Endothelial cell (in vitro differentiated cells): ENCODE measurements at regions not wholly inside any gene's neighbourhood (a gene's known extent, or its start where the extent isn't known, plus 50 kb on each side); places are given as distances from the start of the nearest gene placed in this dataset.

Experiments used
- DNase-seq: peaks from one replicate; pipeline ENCODE4 v3.0.0; 2021; ENCODE audit warnings: low spot score
- H3K27ac Mint-ChIP-seq: one replicate; pipeline ENCODE4 v1.8.0; 2021; ENCODE audit warnings: mixed read lengths, inconsistent platforms; ENCODE audit not compliant: unreplicated experiment
- H3K27me3 Mint-ChIP-seq: one replicate; pipeline ENCODE4 v1.8.0; 2021; ENCODE audit warnings: mild to moderate bottlenecking, moderate library complexity, mixed read lengths, inconsistent platforms; ENCODE audit not compliant: unreplicated experiment
- H3K36me3 Mint-ChIP-seq: one replicate; pipeline ENCODE4 v1.8.0; 2021; ENCODE audit warnings: mild to moderate bottlenecking, low read depth, mixed read lengths, inconsistent platforms; ENCODE audit not compliant: unreplicated experiment
- H3K4me1 Mint-ChIP-seq: one replicate; pipeline ENCODE4 v1.8.0; 2021; ENCODE audit warnings: mild to moderate bottlenecking, mixed read lengths, inconsistent platforms; ENCODE audit not compliant: unreplicated experiment
- H3K4me3 Mint-ChIP-seq: one replicate; pipeline ENCODE4 v1.8.0; 2021; ENCODE audit warnings: mild to moderate bottlenecking, mixed read lengths, inconsistent platforms; ENCODE audit not compliant: unreplicated experiment
- H3K9me3 Mint-ChIP-seq: one replicate; pipeline ENCODE4 v1.8.0; 2021; ENCODE audit warnings: mixed read lengths, inconsistent platforms; ENCODE audit not compliant: unreplicated experiment
- TF ChIP-seq, protein P1 (sequence below): fragments of 200-600 bp; sonication (generic); IDR thresholded peaks from one replicate; pipeline ENCODE4 v1.5.0; 2021; ENCODE audit warnings: antibody characterized with exemption; ENCODE audit not compliant: unreplicated experiment

DNA sequence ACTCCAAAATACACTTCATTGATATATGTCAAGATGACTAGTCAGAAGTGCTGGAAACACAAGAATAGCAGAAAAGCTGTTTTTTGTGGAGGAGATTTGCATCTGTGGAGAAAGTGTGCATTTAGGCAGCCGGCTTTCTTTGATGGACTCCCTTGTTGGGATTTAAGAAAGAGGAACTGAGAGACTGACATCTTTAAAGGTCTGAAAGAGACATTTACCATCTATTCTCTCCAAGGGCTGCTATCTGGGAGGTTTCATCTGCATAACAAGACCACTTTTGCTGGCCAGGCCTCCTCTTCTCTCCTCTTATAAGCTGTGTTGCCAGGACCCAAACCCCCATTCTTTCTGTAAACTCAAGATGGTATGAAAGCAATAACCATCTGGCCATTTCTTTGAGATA lies 1065.0 kb downstream of the NLGN4X start:
- Mint-ChIP-seq H3K36me3 (no peaks in the 10 kb centered on the region), H3K4me3 (no peak overlapping the region), H3K9me3 (no peaks in the 10 kb centered on the region), H3K4me1 (no peaks in the 10 kb centered on the region), H3K27me3 (no peaks in the 10 kb centered on the region), H3K27ac (no peak overlapping the region)
- TF ChIP-seq, protein P1, sequence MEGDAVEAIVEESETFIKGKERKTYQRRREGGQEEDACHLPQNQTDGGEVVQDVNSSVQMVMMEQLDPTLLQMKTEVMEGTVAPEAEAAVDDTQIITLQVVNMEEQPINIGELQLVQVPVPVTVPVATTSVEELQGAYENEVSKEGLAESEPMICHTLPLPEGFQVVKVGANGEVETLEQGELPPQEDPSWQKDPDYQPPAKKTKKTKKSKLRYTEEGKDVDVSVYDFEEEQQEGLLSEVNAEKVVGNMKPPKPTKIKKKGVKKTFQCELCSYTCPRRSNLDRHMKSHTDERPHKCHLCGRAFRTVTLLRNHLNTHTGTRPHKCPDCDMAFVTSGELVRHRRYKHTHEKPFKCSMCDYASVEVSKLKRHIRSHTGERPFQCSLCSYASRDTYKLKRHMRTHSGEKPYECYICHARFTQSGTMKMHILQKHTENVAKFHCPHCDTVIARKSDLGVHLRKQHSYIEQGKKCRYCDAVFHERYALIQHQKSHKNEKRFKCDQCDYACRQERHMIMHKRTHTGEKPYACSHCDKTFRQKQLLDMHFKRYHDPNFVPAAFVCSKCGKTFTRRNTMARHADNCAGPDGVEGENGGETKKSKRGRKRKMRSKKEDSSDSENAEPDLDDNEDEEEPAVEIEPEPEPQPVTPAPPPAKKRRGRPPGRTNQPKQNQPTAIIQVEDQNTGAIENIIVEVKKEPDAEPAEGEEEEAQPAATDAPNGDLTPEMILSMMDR, result no peak
- no peak for DNase-seq

DNA sequence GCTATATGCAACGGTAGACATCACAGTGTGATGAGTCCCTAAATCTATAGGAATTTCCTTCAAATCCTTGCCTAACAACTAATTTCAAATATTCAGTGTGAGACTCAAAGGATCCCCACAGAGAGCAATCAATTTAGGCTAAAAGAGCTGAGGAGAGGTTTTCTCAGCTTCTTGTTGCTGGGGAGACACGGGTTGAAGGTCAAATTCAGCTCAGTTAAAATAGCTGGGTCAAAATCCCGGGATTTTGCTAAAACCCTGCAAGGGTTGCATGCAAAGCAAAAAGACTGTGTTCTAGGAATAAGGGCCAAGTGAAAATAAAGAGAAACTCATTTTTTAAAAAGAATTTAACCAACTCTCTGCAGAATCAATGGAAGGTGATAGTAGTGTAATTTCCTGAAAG lies 1073.4 kb downstream of the NLGN4X start:
- Mint-ChIP-seq H3K36me3 (no peaks in the 10 kb centered on the region), H3K4me3 (no peak overlapping the region), H3K27ac (no peak overlapping the region), H3K9me3 (no peaks in the 10 kb centered on the region), H3K4me1 (peaks cover 13% of the 10 kb centered on the region), H3K27me3 (no peaks in the 10 kb centered on the region)
- DNase-seq, result no peak
- TF ChIP-seq, protein P1, result no peak

DNA sequence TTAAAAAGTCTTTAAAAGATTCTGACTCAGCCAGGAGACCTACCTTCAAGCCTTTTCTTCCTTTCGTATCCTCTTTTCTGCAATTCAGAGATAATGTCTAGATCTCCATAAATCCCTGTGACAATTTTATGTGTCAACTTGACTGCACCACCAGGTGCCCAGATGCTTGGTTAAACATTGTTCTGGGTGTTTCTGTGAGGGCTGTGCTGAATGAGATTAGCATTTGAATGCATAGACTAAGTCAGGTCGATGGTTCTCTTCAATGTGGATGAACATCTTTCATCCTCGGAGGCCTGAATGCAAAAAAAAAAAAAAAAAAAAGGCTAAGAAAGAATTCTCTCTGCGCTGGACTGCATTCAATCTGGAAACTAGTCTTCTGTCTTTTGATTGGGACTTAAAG lies 1082.7 kb downstream of the NLGN4X start:
- Mint-ChIP-seq H3K27ac (no peak overlapping the region), H3K27me3 (no peaks in the 10 kb centered on the region), H3K36me3 (no peaks in the 10 kb centered on the region), H3K4me1 (no peaks in the 10 kb centered on the region), H3K9me3 (no peaks in the 10 kb centered on the region), H3K4me3 (no peak overlapping the region)
- TF ChIP-seq, protein P1, result no peak
- DNase-seq, result no peak

DNA sequence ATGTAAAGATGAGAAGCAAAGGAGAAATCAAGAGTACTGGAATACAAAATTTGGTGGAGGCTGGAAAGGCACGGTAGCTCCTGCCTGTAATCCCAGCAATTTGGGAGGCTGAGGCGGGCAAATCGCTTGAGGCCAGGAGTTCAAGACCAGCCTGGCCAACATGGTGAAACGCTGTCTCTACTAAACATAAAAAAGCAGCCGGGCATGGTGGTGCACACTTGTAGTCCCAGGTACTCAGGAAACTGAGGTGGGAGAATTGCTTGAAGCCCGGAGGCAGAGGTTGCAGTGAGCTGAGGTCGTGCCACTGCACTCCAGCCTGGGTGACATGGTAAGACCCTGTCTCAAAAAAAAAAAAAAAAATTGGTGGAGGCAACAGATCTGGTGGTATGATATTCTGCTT lies 1086.0 kb downstream of the NLGN4X start:
- Mint-ChIP-seq H3K4me3 (no peak overlapping the region), H3K9me3 (no peaks in the 10 kb centered on the region), H3K27ac (no peak overlapping the region), H3K27me3 (no peaks in the 10 kb centered on the region), H3K4me1 (no peaks in the 10 kb centered on the region), H3K36me3 (no peaks in the 10 kb centered on the region)
- no peak for DNase-seq
- TF ChIP-seq, protein P1, result no peak

DNA sequence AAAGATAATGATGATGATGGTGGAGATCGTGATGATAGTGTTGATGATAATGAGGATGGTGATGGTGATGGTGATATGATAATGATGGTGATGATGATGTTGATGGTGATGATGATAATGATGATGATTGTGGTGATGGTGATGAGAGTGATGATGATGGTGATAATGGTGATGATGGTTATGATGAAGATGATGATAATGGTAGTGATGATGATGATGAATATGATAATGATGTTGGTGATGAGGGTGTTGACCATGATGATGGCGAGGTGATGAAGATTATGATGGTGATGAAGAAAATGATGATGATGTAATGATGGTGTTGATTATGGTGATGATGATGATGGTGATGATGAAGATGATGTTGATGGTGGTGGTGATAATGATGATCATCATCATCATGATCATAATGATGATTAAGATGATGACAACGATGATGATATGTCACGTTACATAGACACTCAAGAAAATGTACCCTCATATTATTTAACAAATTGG lies 1106.4 kb downstream of the NLGN4X start:
- DNase-seq, result no peak
- H3K4me1 Mint-ChIP-seq, result no peaks in the 10 kb centered on the region
- no peak overlapping the region for H3K27ac Mint-ChIP-seq
- H3K4me3 Mint-ChIP-seq, result no peak overlapping the region
- TF ChIP-seq, protein P1, result no peak
- no peaks in the 10 kb centered on the region for H3K27me3 Mint-ChIP-seq
- no peaks in the 10 kb centered on the region for H3K9me3 Mint-ChIP-seq
- no peaks in the 10 kb centered on the region for H3K36me3 Mint-ChIP-seq
